BE2C (cell line): ENCODE measurements at regions not wholly inside any gene's neighbourhood (a gene's known extent, or its start where the extent isn't known, plus 50 kb on each side); places are given as distances from the start of the nearest gene placed in this dataset.

Source experiments
- DNase-seq: peaks from one replicate; pipeline ENCODE4 v3.0.0-alpha.2; 2020
- H3K27me3 ChIP-seq: fragments of 250-450 bp; sonication (Bioruptor Pico); 2 replicates; pipeline ENCODE4 v1.5.1; 2020; ENCODE audit warnings: mild to moderate bottlenecking
- H3K36me3 ChIP-seq: fragments of 250-450 bp; sonication (Bioruptor Pico); 2 replicates; pipeline ENCODE4 v1.5.1; 2020; ENCODE audit warnings: mild to moderate bottlenecking
- H3K4me1 ChIP-seq: fragments of 250-450 bp; sonication (Bioruptor Pico); 2 replicates; pipeline ENCODE4 v1.5.1; 2020
- H3K4me3 ChIP-seq: 2 replicates; pipeline ENCODE4 v1.5.1; 2011; ENCODE audit warnings: low read depth, low read length
- H3K9me3 ChIP-seq: fragments of 250-450 bp; sonication (Bioruptor Pico); 2 replicates; pipeline ENCODE4 v1.5.1; 2020
- CTCF ChIP-seq: IDR thresholded peaks from 2 replicates; pipeline ENCODE4 v1.5.1; 2012; ENCODE audit warnings: mild to moderate bottlenecking, low read depth, low read length

DNA sequence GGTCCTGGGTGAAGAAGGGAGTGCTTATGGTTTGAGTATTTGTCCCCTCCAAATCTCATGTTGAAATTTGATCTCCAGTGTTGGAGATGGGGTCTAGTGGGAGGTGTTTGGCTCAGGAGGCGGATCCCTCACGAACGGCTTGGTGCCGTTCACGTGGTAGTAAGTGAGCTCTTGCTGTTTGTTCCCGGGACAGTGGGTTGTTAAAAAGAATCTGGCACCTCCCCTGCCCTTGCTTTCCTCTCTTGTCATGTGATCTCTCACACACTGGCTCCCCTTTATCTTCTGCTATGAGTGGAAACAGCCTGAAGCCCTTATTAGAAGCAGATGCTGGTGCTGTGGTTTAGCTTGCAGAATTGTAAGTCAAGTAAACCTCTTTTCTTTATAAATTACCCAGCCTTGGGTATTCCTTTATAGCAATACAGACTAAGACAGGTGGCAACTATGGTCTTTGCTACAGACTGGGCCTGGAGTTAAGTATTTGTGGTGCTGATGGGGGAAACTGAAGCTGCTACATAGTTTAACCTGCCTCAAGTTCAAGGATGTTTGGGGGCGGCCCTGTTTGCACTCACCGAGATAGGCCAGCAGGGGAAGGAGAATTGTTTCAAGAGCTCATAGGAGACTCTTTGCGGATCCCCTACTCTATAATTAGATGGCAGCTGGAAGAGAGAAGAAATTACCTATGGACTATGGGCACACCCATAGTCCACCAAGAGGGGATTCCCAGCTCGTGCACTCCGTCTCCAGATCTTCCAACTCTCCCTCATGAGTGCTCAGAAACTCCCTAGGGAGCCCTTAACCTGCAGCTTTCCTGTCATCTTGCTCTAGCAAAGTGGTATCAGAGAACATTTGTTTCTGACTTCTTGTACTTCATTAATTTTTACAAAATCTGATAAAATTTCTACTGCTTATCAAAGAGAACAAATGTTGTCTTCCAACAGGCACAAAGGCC lies 164.6 kb downstream of the SLC15A5 start:
- Histone ChIP-seq H3K36me3 (no peaks in the 10 kb centered on the region), H3K27me3 (no peaks in the 10 kb centered on the region), H3K4me1 (no peaks in the 10 kb centered on the region; the same call in 1 of the 2 replicates), H3K4me3 (no peak overlapping the region), H3K9me3 (no peaks in the 10 kb centered on the region)
- peak; percentile 32 for DNase-seq
- TF ChIP-seq CTCF = no peak

- Histone ChIP-seq H3K4me3 (no peak overlapping the region), H3K9me3 (no peaks in the 10 kb centered on the region), H3K27me3 (no peaks in the 10 kb centered on the region), H3K36me3 (no peaks in the 10 kb centered on the region), H3K4me1 (no peaks in the 10 kb centered on the region; the same call in 1 of the 2 replicates)
- TF ChIP-seq CTCF = no peak
- no peak for DNase-seq
Observed at GRCh38 chr12:16112130-16112529, 165.4 kb downstream of the SLC15A5 start.

DNA sequence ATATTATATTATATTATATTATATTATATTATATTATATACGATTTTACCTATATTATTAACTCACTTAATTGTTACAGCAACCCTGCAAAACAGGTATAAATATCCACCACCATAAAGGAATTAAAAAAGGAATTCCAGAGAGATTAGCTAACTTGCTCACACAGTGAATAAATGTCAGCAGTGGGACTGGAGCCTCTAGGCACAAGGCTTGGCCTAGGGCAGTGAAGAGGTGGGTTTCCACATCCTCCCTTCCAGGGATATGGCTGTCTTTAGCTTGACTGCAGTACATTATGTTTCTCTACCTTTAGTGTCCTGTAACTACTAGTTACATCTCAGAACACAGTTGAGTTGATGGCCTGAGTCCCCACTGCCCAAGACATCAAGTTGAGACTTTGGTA lies 166.9 kb downstream of the SLC15A5 start:
- H3K27me3 ChIP-seq = no peaks in the 10 kb centered on the region
- no peaks in the 10 kb centered on the region; the same call in 1 of the 2 replicates for H3K4me1 ChIP-seq

GRCh38 chr12:16103851-16104250 lies 173.6 kb downstream of the SLC15A5 start:
- Histone ChIP-seq H3K4me3 (no peak overlapping the region), H3K9me3 (no peaks in the 10 kb centered on the region), H3K4me1 (no peaks in the 10 kb centered on the region), H3K36me3 (no peaks in the 10 kb centered on the region), H3K27me3 (no peaks in the 10 kb centered on the region)
- no peak for DNase-seq
- no peak for TF ChIP-seq CTCF

More for the DNA sequence above, 166.9 kb downstream of the SLC15A5 start:
- H3K36me3 ChIP-seq = no peaks in the 10 kb centered on the region
- DNase-seq = no peak
- TF ChIP-seq CTCF = no peak
- no peaks in the 10 kb centered on the region for H3K9me3 ChIP-seq
- no peak overlapping the region for H3K4me3 ChIP-seq

- no peak for TF ChIP-seq CTCF
- no peaks in the 10 kb centered on the region for H3K27me3 ChIP-seq
- no peak overlapping the region for H3K4me3 ChIP-seq
- no peaks in the 10 kb centered on the region for H3K9me3 ChIP-seq
- no peaks in the 10 kb centered on the region for H3K4me1 ChIP-seq
- no peak for DNase-seq
- no peaks in the 10 kb centered on the region for H3K36me3 ChIP-seq
Observed at GRCh38 chr12:16100206-16100605, 177.3 kb downstream of the SLC15A5 start.

- Histone ChIP-seq H3K4me3 (no peak overlapping the region), H3K36me3 (no peaks in the 10 kb centered on the region), H3K9me3 (no peaks in the 10 kb centered on the region), H3K27me3 (no peaks in the 10 kb centered on the region), H3K4me1 (no peaks in the 10 kb centered on the region)
- no peak for DNase-seq
- TF ChIP-seq CTCF = no peak
Observed at GRCh38 chr12:16096273-16096849, 181.1 kb downstream of the SLC15A5 start.
